ENCODE measurements at regions not wholly inside any gene's neighbourhood (a gene's known extent, or its start where the extent isn't known, plus 50 kb on each side); places are given as distances from the start of the nearest gene placed in this dataset.

GRCh38 chr3:132911741-132912415 lies 126.3 kb upstream of the TMEM108 start:
- DNase-seq (ENCODE audit: extremely low read depth, low read depth), result no peak
- TF ChIP-seq CTCF (IDR thresholded peaks at IDR 0.05; ENCODE audit: low read depth, low read length, missing control alignments), result no peak
- no peak overlapping the region for H3K4me3 ChIP-seq (replicated peaks; ENCODE audit: low read depth, low read length)

- H3K4me3 ChIP-seq (replicated peaks; ENCODE audit: low read depth, low read length), result no peak overlapping the region
- TF ChIP-seq CTCF (IDR thresholded peaks at IDR 0.05; ENCODE audit: low read depth, low read length, missing control alignments), result no peak
- no peak for DNase-seq (ENCODE audit: extremely low read depth, low read depth)
Measured at GRCh38 chr3:132907293-132907692, 130.9 kb upstream of the TMEM108 start.

- DNase-seq (ENCODE audit: extremely low read depth, low read depth), result no peak
- TF ChIP-seq CTCF (IDR thresholded peaks at IDR 0.05; ENCODE audit: low read depth, low read length, missing control alignments), result no peak
- no peak overlapping the region for H3K4me3 ChIP-seq (replicated peaks; ENCODE audit: low read depth, low read length)
Measured at GRCh38 chr3:132900481-132900880, 137.7 kb upstream of the TMEM108 start.

GRCh38 chr3:132898141-132898540 lies 140.1 kb upstream of the TMEM108 start:
- no peak for DNase-seq (ENCODE audit: extremely low read depth, low read depth)
- no peak overlapping the region for H3K4me3 ChIP-seq (replicated peaks; ENCODE audit: low read depth, low read length)
- no peak for TF ChIP-seq CTCF (IDR thresholded peaks at IDR 0.05; ENCODE audit: low read depth, low read length, missing control alignments)

GRCh38 chr3:132892956-132893355 lies 145.2 kb upstream of the TMEM108 start:
- no peak for DNase-seq (ENCODE audit: extremely low read depth, low read depth)
- no peak for TF ChIP-seq CTCF (IDR thresholded peaks at IDR 0.05; ENCODE audit: low read depth, low read length, missing control alignments)
- H3K4me3 ChIP-seq (replicated peaks; ENCODE audit: low read depth, low read length), result no peak overlapping the region

GRCh38 chr3:132881756-132882409 lies 156.3 kb upstream of the TMEM108 start:
- TF ChIP-seq CTCF (IDR thresholded peaks at IDR 0.05; ENCODE audit: low read depth, low read length, missing control alignments), result no peak
- no peak overlapping the region for H3K4me3 ChIP-seq (replicated peaks; ENCODE audit: low read depth, low read length)
- DNase-seq (ENCODE audit: extremely low read depth, low read depth), result no peak

Measured in HFF-Myc (cell line).